Liver (tissue), 8 donors: ENCODE measurements at regions not wholly inside any gene's neighbourhood (a gene's known extent, or its start where the extent isn't known, plus 50 kb on each side); places are given as distances from the start of the nearest gene placed in this dataset.

Experiments used
- DNase-seq: peaks from one replicate; pipeline ENCODE4 v3.0.0-alpha.2; 2017; ENCODE audit warnings: low spot score
- H3K27ac ChIP-seq, 2 donors: one replicate each; pipeline ENCODE4 v1.7.0; 2013; ENCODE audit warnings: inconsistent platforms in 2 of 2, low read length in 2 of 2, control low read depth in 1 of 2, low read depth in 1 of 2, mild to moderate bottlenecking in 1 of 2
- H3K27me3 ChIP-seq, 4 donors: one replicate each; pipeline versions ENCODE4 v1.6.1 to v1.7.0; 2013; ENCODE audit warnings: low read length in 3 of 4, inconsistent platforms in 1 of 4, mild to moderate bottlenecking in 1 of 4, moderate library complexity in 1 of 4; ENCODE audit not compliant: control insufficient read depth in 4 of 4, insufficient read depth in 4 of 4
- H3K36me3 ChIP-seq, 4 donors: one replicate each; pipeline versions ENCODE4 v1.6.1 to v1.7.0; 2013; ENCODE audit warnings: low read length in 3 of 4, mild to moderate bottlenecking in 3 of 4, low read depth in 1 of 4, moderate library complexity in 1 of 4; ENCODE audit not compliant: control insufficient read depth in 4 of 4, insufficient read depth in 3 of 4
- H3K4me1 ChIP-seq, 4 donors: one replicate each; pipeline versions ENCODE4 v1.6.1 to v1.7.0; 2013; ENCODE audit warnings: low read length in 3 of 4, mild to moderate bottlenecking in 3 of 4, moderate library complexity in 1 of 4; ENCODE audit not compliant: control insufficient read depth in 4 of 4, insufficient read depth in 4 of 4
- H3K4me3 ChIP-seq, 3 donors: one replicate each; pipeline versions ENCODE4 v1.6.1 to v1.7.0; 2013; ENCODE audit warnings: low read length in 3 of 3, control low read depth in 1 of 3, low read depth in 1 of 3, mild to moderate bottlenecking in 1 of 3
- H3K9ac ChIP-seq, 2 donors: one replicate each; pipeline ENCODE4 v1.7.0; 2013; ENCODE audit warnings: low read length in 2 of 2, mild to moderate bottlenecking in 2 of 2, moderate library complexity in 2 of 2, control low read depth in 1 of 2, low read depth in 1 of 2
- H3K9me3 ChIP-seq, 4 donors: one replicate each; pipeline versions ENCODE4 v1.6.1 to v1.7.0; 2013; ENCODE audit warnings: low read length in 3 of 4; ENCODE audit not compliant: control insufficient read depth in 4 of 4
- EGR1 ChIP-seq, 2 donors: IDR thresholded peaks; 2 replicates each; pipeline ENCODE4 v1.6.1; 2016 to 2018; ENCODE audit warnings: antibody characterized with exemption in 2 of 2, low read depth in 2 of 2
- FOXA1 ChIP-seq: IDR thresholded peaks from 2 replicates; pipeline ENCODE4 v1.6.1; 2016; ENCODE audit warnings: antibody characterized with exemption
- FOXA2 ChIP-seq: IDR thresholded peaks from 2 replicates; pipeline ENCODE4 v1.6.1; 2016; ENCODE audit warnings: antibody characterized with exemption
- GABPA ChIP-seq, 2 donors: IDR thresholded peaks in 1 of 2; conservative IDR thresholded peaks in 1 of 2; 2 replicates each; pipeline ENCODE4 v1.6.1; 2016; ENCODE audit warnings: antibody characterized with exemption in 2 of 2, mild to moderate bottlenecking in 1 of 2, moderate library complexity in 1 of 2
- HNF4A ChIP-seq, 2 donors: conservative IDR thresholded peaks; 2 replicates each; pipeline ENCODE4 v1.6.1; 2016; ENCODE audit warnings: antibody characterized with exemption in 2 of 2, mild to moderate bottlenecking in 2 of 2
- HNF4G ChIP-seq: IDR thresholded peaks from 2 replicates; pipeline ENCODE4 v1.6.1; 2016; ENCODE audit warnings: antibody characterized with exemption
- JUND ChIP-seq, 2 donors: IDR thresholded peaks; 2 replicates each; pipeline ENCODE4 v1.6.1; 2016; ENCODE audit warnings: antibody characterized with exemption in 2 of 2
- NR2F2 ChIP-seq: IDR thresholded peaks from 2 replicates; pipeline ENCODE4 v1.6.1; 2016; ENCODE audit warnings: antibody characterized with exemption
- RAD21 ChIP-seq, 2 donors: IDR thresholded peaks; 2 replicates each; pipeline ENCODE4 v1.6.1; 2016; ENCODE audit warnings: antibody characterized with exemption in 2 of 2, mild to moderate bottlenecking in 2 of 2
- RXRA ChIP-seq, 2 donors: IDR thresholded peaks; 2 replicates each; pipeline ENCODE4 v1.6.1; 2017 to 2018; ENCODE audit warnings: antibody characterized with exemption in 2 of 2, mild to moderate bottlenecking in 1 of 2
- SP1 ChIP-seq: IDR thresholded peaks from 2 replicates; pipeline ENCODE4 v1.6.1; 2018; ENCODE audit warnings: antibody characterized with exemption, mild to moderate bottlenecking
- TAF1 ChIP-seq: conservative IDR thresholded peaks from 2 replicates; pipeline ENCODE4 v1.6.1; 2016; ENCODE audit warnings: antibody characterized with exemption, mild to moderate bottlenecking
- YY1 ChIP-seq: IDR thresholded peaks from 2 replicates; pipeline ENCODE4 v1.6.1; 2016; ENCODE audit warnings: antibody characterized with exemption, mild to moderate bottlenecking
- WGBS: extraction: QIAGEN DNeasy Blood & Tissue Kit; methylation state at CpG from one replicate; pipeline ENCODE4 v1.1.7; 2013; 5-methylcytosine and 5-hydroxymethylcytosine counted together
- TF ChIP-seq, protein P1 (sequence below): IDR thresholded peaks from 2 replicates; pipeline ENCODE4 v1.6.1; 2016; ENCODE audit warnings: antibody characterized with exemption
- TF ChIP-seq, protein P2 (sequence below): fragments of 150-350 bp; IDR thresholded peaks from 2 replicates; pipeline ENCODE4 v1.5.1; 2017; ENCODE audit warnings: improper control_type of control experiment, low read depth, low read length; ENCODE audit not compliant: missing input control
- TF ChIP-seq, protein P3 (sequence below): IDR thresholded peaks from 2 replicates; pipeline ENCODE4 v1.6.1; 2016; ENCODE audit warnings: antibody characterized with exemption
- TF ChIP-seq, protein P4 (sequence below): IDR thresholded peaks from 2 replicates; pipeline ENCODE4 v1.6.1; 2016; ENCODE audit warnings: antibody characterized with exemption
- TF ChIP-seq, protein P5 (sequence below): IDR thresholded peaks from 2 replicates; pipeline ENCODE4 v1.6.1; 2016; ENCODE audit warnings: antibody characterized with exemption, mild to moderate bottlenecking
- donor health status: healthy.
- donor health status: healthy.
- donor health status: healthy.
- donor health status: healthy.
- donor health status: healthy.

DNA sequence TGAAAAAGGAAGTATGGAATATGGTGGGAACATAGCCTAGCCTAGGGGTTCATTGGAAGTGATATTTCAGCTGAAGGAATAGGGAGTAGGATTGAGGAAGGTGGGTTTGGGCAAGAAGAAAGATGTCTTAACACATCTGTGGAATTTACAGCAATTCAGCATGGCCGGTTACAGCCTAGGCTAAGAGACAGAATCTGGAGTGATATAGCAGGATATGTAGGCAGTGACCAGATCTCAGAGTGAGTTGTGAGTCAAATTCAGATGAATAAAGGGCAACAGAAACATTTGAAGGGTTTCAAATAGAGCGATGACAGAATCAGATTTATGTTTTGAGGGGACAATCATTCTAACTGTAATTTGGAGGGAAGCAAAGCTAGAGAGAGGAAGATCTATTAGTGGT is 199.0 kb upstream of the PRPS1L1 start:
- Histone ChIP-seq H3K4me1 (no peaks in the 10 kb centered on the region), H3K4me3 (no peak overlapping the region), H3K9ac (no peak overlapping the region), H3K27ac (no peak overlapping the region), H3K36me3 (no peaks in the 10 kb centered on the region), H3K27me3 (no peaks in the 10 kb centered on the region), H3K9me3 (no peaks in the 10 kb centered on the region)
- no peak for DNase-seq
- 87% methylated on average over 2 of the region's 2 CpGs for WGBS
- TF ChIP-seq, protein P1, sequence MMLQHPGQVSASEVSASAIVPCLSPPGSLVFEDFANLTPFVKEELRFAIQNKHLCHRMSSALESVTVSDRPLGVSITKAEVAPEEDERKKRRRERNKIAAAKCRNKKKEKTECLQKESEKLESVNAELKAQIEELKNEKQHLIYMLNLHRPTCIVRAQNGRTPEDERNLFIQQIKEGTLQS, result no peak
- TF ChIP-seq FOXA1, result no peak
- no peak for TF ChIP-seq RXRA (IDR thresholded peaks at IDR 0.05)
- no peak for TF ChIP-seq SP1
- no peak for TF ChIP-seq FOXA2
- TF ChIP-seq NR2F2, result no peak
- TF ChIP-seq, protein P2, sequence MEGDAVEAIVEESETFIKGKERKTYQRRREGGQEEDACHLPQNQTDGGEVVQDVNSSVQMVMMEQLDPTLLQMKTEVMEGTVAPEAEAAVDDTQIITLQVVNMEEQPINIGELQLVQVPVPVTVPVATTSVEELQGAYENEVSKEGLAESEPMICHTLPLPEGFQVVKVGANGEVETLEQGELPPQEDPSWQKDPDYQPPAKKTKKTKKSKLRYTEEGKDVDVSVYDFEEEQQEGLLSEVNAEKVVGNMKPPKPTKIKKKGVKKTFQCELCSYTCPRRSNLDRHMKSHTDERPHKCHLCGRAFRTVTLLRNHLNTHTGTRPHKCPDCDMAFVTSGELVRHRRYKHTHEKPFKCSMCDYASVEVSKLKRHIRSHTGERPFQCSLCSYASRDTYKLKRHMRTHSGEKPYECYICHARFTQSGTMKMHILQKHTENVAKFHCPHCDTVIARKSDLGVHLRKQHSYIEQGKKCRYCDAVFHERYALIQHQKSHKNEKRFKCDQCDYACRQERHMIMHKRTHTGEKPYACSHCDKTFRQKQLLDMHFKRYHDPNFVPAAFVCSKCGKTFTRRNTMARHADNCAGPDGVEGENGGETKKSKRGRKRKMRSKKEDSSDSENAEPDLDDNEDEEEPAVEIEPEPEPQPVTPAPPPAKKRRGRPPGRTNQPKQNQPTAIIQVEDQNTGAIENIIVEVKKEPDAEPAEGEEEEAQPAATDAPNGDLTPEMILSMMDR, result no peak
- TF ChIP-seq, protein P3, sequence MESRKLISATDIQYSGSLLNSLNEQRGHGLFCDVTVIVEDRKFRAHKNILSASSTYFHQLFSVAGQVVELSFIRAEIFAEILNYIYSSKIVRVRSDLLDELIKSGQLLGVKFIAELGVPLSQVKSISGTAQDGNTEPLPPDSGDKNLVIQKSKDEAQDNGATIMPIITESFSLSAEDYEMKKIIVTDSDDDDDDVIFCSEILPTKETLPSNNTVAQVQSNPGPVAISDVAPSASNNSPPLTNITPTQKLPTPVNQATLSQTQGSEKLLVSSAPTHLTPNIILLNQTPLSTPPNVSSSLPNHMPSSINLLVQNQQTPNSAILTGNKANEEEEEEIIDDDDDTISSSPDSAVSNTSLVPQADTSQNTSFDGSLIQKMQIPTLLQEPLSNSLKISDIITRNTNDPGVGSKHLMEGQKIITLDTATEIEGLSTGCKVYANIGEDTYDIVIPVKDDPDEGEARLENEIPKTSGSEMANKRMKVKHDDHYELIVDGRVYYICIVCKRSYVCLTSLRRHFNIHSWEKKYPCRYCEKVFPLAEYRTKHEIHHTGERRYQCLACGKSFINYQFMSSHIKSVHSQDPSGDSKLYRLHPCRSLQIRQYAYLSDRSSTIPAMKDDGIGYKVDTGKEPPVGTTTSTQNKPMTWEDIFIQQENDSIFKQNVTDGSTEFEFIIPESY, result no peak
- TF ChIP-seq GABPA (IDR thresholded peaks at IDR 0.05 in 1 of 2, conservative IDR thresholded peaks at IDR 0.05 in 1 of 2), result no peak
- TF ChIP-seq JUND (IDR thresholded peaks at IDR 0.05), result no peak
- TF ChIP-seq HNF4G, result no peak
- no peak for TF ChIP-seq YY1

DNA sequence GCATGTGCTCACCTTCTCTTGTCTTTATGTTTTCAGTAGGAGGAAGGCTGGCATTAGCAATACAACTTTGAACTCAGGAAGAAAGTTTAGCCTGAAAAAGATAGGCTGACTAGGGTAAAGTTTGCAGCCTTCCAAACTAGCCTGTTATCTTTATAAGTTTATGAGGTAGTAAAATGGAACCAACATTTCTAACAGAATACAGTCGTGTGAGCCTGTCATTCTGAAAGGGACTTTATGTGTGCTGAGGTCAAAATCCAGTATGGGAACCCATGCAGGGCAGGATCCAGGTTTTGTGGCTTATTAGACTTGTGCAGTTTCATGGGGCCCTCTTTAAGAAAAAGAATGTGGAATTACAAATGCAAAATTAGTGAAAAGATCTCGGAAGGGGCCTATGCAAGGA is 201.0 kb upstream of the PRPS1L1 start:
- Histone ChIP-seq H3K27me3 (no peaks in the 10 kb centered on the region), H3K9me3 (no peaks in the 10 kb centered on the region), H3K27ac (no peak overlapping the region), H3K9ac (no peak overlapping the region), H3K36me3 (no peaks in the 10 kb centered on the region), H3K4me3 (no peak overlapping the region), H3K4me1 (no peaks in the 10 kb centered on the region)
- 52% methylated on average over 2 of the region's 2 CpGs for WGBS
- TF ChIP-seq HNF4A (conservative IDR thresholded peaks at IDR 0.05) (no peak), TAF1 (no peak), RXRA (IDR thresholded peaks at IDR 0.05) (no peak), NR2F2 (no peak), JUND (IDR thresholded peaks at IDR 0.05) (no peak), HNF4G (no peak), FOXA2 (no peak), SP1 (no peak), GABPA (IDR thresholded peaks at IDR 0.05 in 1 of 2, conservative IDR thresholded peaks at IDR 0.05 in 1 of 2) (no peak), FOXA1 (no peak), YY1 (no peak), EGR1 (IDR thresholded peaks at IDR 0.05; ENCODE audit: low read depth in 2 of 2) (no peak), RAD21 (IDR thresholded peaks at IDR 0.05) (no peak)
- TF ChIP-seq, protein P2, result no peak
- TF ChIP-seq, protein P1, result no peak
- TF ChIP-seq, protein P3, result no peak
- TF ChIP-seq, protein P4, sequence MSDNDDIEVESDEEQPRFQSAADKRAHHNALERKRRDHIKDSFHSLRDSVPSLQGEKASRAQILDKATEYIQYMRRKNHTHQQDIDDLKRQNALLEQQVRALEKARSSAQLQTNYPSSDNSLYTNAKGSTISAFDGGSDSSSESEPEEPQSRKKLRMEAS, result no peak
- TF ChIP-seq, protein P5, sequence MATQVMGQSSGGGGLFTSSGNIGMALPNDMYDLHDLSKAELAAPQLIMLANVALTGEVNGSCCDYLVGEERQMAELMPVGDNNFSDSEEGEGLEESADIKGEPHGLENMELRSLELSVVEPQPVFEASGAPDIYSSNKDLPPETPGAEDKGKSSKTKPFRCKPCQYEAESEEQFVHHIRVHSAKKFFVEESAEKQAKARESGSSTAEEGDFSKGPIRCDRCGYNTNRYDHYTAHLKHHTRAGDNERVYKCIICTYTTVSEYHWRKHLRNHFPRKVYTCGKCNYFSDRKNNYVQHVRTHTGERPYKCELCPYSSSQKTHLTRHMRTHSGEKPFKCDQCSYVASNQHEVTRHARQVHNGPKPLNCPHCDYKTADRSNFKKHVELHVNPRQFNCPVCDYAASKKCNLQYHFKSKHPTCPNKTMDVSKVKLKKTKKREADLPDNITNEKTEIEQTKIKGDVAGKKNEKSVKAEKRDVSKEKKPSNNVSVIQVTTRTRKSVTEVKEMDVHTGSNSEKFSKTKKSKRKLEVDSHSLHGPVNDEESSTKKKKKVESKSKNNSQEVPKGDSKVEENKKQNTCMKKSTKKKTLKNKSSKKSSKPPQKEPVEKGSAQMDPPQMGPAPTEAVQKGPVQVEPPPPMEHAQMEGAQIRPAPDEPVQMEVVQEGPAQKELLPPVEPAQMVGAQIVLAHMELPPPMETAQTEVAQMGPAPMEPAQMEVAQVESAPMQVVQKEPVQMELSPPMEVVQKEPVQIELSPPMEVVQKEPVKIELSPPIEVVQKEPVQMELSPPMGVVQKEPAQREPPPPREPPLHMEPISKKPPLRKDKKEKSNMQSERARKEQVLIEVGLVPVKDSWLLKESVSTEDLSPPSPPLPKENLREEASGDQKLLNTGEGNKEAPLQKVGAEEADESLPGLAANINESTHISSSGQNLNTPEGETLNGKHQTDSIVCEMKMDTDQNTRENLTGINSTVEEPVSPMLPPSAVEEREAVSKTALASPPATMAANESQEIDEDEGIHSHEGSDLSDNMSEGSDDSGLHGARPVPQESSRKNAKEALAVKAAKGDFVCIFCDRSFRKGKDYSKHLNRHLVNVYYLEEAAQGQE, result no peak
- no peak for DNase-seq
